HepG2 (cell line): ENCODE measurements at regions not wholly inside any gene's neighbourhood (a gene's known extent, or its start where the extent isn't known, plus 50 kb on each side); places are given as distances from the start of the nearest gene placed in this dataset.

Source experiments
- ATAC-seq: fragments of 200-7000 bp; cut with Tn5 transposase; 3 replicates; pipeline ENCODE4 v1.9.1; 2020; ENCODE audit warnings: mild to moderate bottlenecking, moderate library complexity
- BruUV-seq: library from RNA; stranded (reverse); fragments of 400-500 nt; replicated peaks from 2 replicates; lab custom pipeline; 2021; lab: Mats Ljungman, UMichigan
- CTCF ChIA-PET: fragments of 300-600 bp; formaldehyde crosslinking; extraction: SDS; loops from one replicate; lab custom pipeline; 2021; ENCODE audit warnings: low total read pairs, inconsistent platforms, low intra/inter-chr PET ratio; lab: Yijun Ruan, JAX
- POLR2A ChIA-PET: fragments of 350-600 bp; sonication (Branson Sonifier 250); formaldehyde crosslinking; loops from one replicate; lab custom pipeline; 2020; ENCODE audit warnings: antibody characterized with exemption, inconsistent platforms; lab: Yijun Ruan, JAX
- DNase-seq: peaks from one replicate; pipeline ENCODE4 v3.0.0-alpha.2; 2015; ENCODE audit warnings: low spot score
- FAIRE-seq: peaks from 3 replicates; lab custom pipeline; 2011; peaks lifted over from hg19 to GRCh38; lab: Jason Lieb, UNC
- H2AFZ ChIP-seq: one replicate; pipeline ENCODE4 v1.6.1; 2011; ENCODE audit warnings: low read length, inconsistent platforms
- H3K27ac ChIP-seq: fragments of 300-600 bp; 3 replicates; pipeline ENCODE4 v1.8.0; 2011; ENCODE audit warnings: mixed run types, mild to moderate bottlenecking, mixed read lengths, low read length, inconsistent platforms; ENCODE audit not compliant: insufficient read depth; ENCODE audit errors: extremely low read length
- H3K27me3 ChIP-seq, 2 experiments: fragments of 200-600 bp in 1 of 2; 2 replicates in 1 of 2; 3 replicates in 1 of 2; pipeline versions ENCODE4 v1.6.0 to v1.8.0; 2011; ENCODE audit warnings: low read length in 2 of 2, mild to moderate bottlenecking in 2 of 2, moderate library complexity in 2 of 2, inconsistent platforms in 1 of 2; ENCODE audit not compliant: insufficient read depth in 2 of 2, control insufficient read depth in 1 of 2
- H3K36me3 ChIP-seq, 2 experiments: fragments of 200-600 bp in 1 of 2; replicated peaks in 1 of 2; 2 replicates in 1 of 2; 3 replicates in 1 of 2; pipeline versions ENCODE4 v1.5.1 to v1.8.0; 2011; ENCODE audit warnings: low read length in 2 of 2, inconsistent platforms in 1 of 2; ENCODE audit not compliant: insufficient read depth in 2 of 2, control insufficient read depth in 1 of 2
- H3K4me1 ChIP-seq: 2 replicates; pipeline ENCODE4 v1.5.1; 2012; ENCODE audit warnings: low read length, inconsistent platforms; ENCODE audit not compliant: insufficient read depth
- H3K4me2 ChIP-seq: 2 replicates; pipeline ENCODE4 v1.6.0; 2011; ENCODE audit warnings: low read depth, low read length, inconsistent platforms
- H3K4me3 ChIP-seq, 3 experiments: fragments of 200-600 bp in 1 of 3; sonication (generic), shearing (Covaris generic) in 1 of 3; replicated peaks in 1 of 3; 2 replicates each; pipeline ENCODE4 v1.5.1; 2011 to 2016; ENCODE audit warnings: low read length in 3 of 3, inconsistent platforms in 2 of 3, low read depth in 2 of 3, mild to moderate bottlenecking in 2 of 3, control low read depth in 1 of 3, mixed read lengths in 1 of 3; ENCODE audit not compliant: insufficient read depth in 1 of 3
- H3K79me2 ChIP-seq: one replicate; pipeline ENCODE4 v1.6.1; 2011; ENCODE audit warnings: low read length, inconsistent platforms; ENCODE audit not compliant: insufficient read depth
- H3K9ac ChIP-seq: 2 replicates; pipeline ENCODE4 v1.6.0; 2011; ENCODE audit warnings: mild to moderate bottlenecking, low read depth, low read length, inconsistent platforms; ENCODE audit not compliant: insufficient read depth
- H3K9me3 ChIP-seq: 2 replicates; pipeline ENCODE4 v1.5.1; 2012; ENCODE audit warnings: mild to moderate bottlenecking, low read length
- H4K20me1 ChIP-seq: 2 replicates; pipeline ENCODE4 v1.6.0; 2011; ENCODE audit warnings: inconsistent platforms, mild to moderate bottlenecking, low read length, moderate library complexity; ENCODE audit not compliant: insufficient read depth
- CHD4 ChIP-seq: fragments of 200-600 bp; sonication (generic); IDR thresholded peaks from 2 replicates; pipeline ENCODE4 v1.7.0; 2017; ENCODE audit warnings: mild to moderate bottlenecking, low read length, borderline replicate concordance
- ELF1 ChIP-seq: sonication (generic); formaldehyde crosslinking; IDR thresholded peaks from 2 replicates; pipeline ENCODE4 v1.4.0; 2020; ENCODE audit warnings: missing genetic modification reagents
- FLYWCH1 ChIP-seq: sonication (generic); formaldehyde crosslinking; IDR thresholded peaks from 2 replicates; pipeline ENCODE4 v1.8.1; 2023; ENCODE audit warnings: mild to moderate bottlenecking, missing genetic modification reagents
- SETDB1 ChIP-seq: sonication (generic); formaldehyde crosslinking; IDR thresholded peaks from 2 replicates; pipeline ENCODE4 v1.5.1; 2020; ENCODE audit warnings: missing genetic modification reagents, mild to moderate bottlenecking, borderline replicate concordance
- ZFP90 ChIP-seq: sonication (generic); formaldehyde crosslinking; IDR thresholded peaks from 2 replicates; pipeline ENCODE4 v1.8.0; 2022; ENCODE audit warnings: missing genetic modification reagents, mild to moderate bottlenecking, inconsistent platforms, borderline replicate concordance
- WGBS: methylation state at CpG from one replicate; pipeline ENCODE4 v1.1.6; 2017; ENCODE audit warnings: low lambda C conversion rate; 5-methylcytosine and 5-hydroxymethylcytosine counted together
- in situ Hi-C: cut with HindIII; loops from 2 replicates; pipeline ENCODE4 v1.10.0; 2017; ENCODE audit warnings: low pct_unique_long_range_greater_than_20kb; ENCODE audit not compliant: extremely low pct_ligation_motif_present
- intact Hi-C: fragments of 100-400 bp; cut with micrococcal nuclease; formaldehyde crosslinking; loops from one replicate; pipeline ENCODE4 v1.10.0; 2022; ENCODE audit not compliant: unreplicated experiment
- TF ChIP-seq, protein P1 (sequence below), 2 experiments: sonication (generic) in 1 of 2; formaldehyde crosslinking in 1 of 2; IDR thresholded peaks; 2 replicates each; pipeline versions ENCODE4 v1.5.1 to v1.6.1; 2011 to 2020; ENCODE audit warnings: borderline replicate concordance in 1 of 2, low read depth in 1 of 2, low read length in 1 of 2, mild to moderate bottlenecking in 1 of 2, missing genetic modification reagents in 1 of 2, moderate library complexity in 1 of 2

DNA sequence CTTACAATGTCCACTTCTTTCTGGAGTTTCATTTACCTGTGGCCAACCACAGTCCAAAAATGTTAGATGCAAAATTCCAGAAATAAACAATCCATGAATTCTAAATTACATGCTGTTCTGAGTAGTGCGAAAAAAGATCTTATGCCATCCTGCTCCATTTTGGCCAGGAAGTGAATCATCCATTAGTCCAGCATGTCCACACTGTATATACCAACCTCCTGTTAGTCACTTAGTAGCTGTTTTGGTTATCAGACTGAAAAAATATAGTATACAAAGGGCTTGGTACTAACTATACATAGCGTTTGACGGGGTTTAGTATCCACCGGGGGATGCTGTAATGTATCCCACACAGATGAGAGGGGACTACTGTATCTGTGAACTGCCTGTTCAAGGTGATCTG lies 618.0 kb upstream of the ARGLU1 start:
- Histone ChIP-seq H3K36me3 (no peaks in the 10 kb centered on the region), H3K79me2 (no peaks in the 10 kb centered on the region), H3K9me3 (no peaks in the 10 kb centered on the region), H3K9ac (no peak overlapping the region), H3K4me1 (no peaks in the 10 kb centered on the region), H2AFZ (no peak overlapping the region), H3K27me3 (peaks cover 1 to 4% of the 10 kb centered on the region in 2 experiments; a peak in 2 of 5 replicates), H4K20me1 (no peaks in the 10 kb centered on the region), H3K4me2 (no peak overlapping the region), H3K4me3 (no peak overlapping the region), H3K27ac (no peak overlapping the region)
- ATAC-seq = no peak
- no peak for DNase-seq
- POLR2A ChIA-PET = no interaction called here
- FAIRE-seq = no peak
- in situ Hi-C loops (no loop called here), intact Hi-C loops (no loop called here)
- no TSS peak for BruUV-seq
- no peak for TF ChIP-seq ELF1 (CRISPR knock-in tag)
- no peak for TF ChIP-seq CHD4
- no peak for TF ChIP-seq FLYWCH1 (CRISPR knock-in tag)
- TF ChIP-seq SETDB1 (CRISPR knock-in tag) = no peak
- TF ChIP-seq, protein P1, sequence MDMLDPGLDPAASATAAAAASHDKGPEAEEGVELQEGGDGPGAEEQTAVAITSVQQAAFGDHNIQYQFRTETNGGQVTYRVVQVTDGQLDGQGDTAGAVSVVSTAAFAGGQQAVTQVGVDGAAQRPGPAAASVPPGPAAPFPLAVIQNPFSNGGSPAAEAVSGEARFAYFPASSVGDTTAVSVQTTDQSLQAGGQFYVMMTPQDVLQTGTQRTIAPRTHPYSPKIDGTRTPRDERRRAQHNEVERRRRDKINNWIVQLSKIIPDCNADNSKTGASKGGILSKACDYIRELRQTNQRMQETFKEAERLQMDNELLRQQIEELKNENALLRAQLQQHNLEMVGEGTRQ (IDR thresholded peaks at IDR 0.05; ENCODE audit: low read depth, low read length) = no peak
- TF ChIP-seq, protein P1 (CRISPR knock-in tag; IDR thresholded peaks at IDR 0.05; ENCODE audit: borderline replicate concordance) = no peak
- no peak for TF ChIP-seq ZFP90 (CRISPR knock-in tag)
- WGBS = 58% methylated on average over 4 of the region's 4 CpGs
- CTCF ChIA-PET = no interaction called here
